HG03354 (cell line): ENCODE measurements at regions not wholly inside any gene's neighbourhood (a gene's known extent, or its start where the extent isn't known, plus 50 kb on each side); places are given as distances from the start of the nearest gene placed in this dataset.

Source experiments
- ATAC-seq: cut with Tn5 transposase; IDR thresholded peaks from one replicate; pipeline ENCODE4 v1.9.1; 2021; ENCODE audit warnings: mild to moderate bottlenecking; ENCODE audit not compliant: unreplicated experiment, poor library complexity, severe bottlenecking

- ATAC-seq, result no peak
Observed at GRCh38 chr20:54355631-54356280, 119.6 kb upstream of the DOK5 start.

- ATAC-seq, result no peak
Observed at GRCh38 chr20:54356801-54357200, 118.6 kb upstream of the DOK5 start.

GRCh38 chr20:54361475-54361874 lies 113.9 kb upstream of the DOK5 start:
- no peak for ATAC-seq

- ATAC-seq, result no peak
Observed at GRCh38 chr20:54362283-54362682, 113.1 kb upstream of the DOK5 start.

GRCh38 chr20:54364365-54364764 lies 111.0 kb upstream of the DOK5 start:
- ATAC-seq, result no peak

- ATAC-seq, result no peak
Observed at GRCh38 chr20:54364919-54365318, 110.5 kb upstream of the DOK5 start.

- no peak for ATAC-seq
Observed at GRCh38 chr20:54366669-54367344, 108.6 kb upstream of the DOK5 start.

- ATAC-seq, result no peak
Observed at GRCh38 chr20:54368570-54368969, 106.8 kb upstream of the DOK5 start.

- no peak for ATAC-seq
Observed at GRCh38 chr20:54372313-54372712, 103.1 kb upstream of the DOK5 start.

- ATAC-seq, result no peak
Observed at GRCh38 chr20:54377992-54378773, 97.2 kb upstream of the DOK5 start.

GRCh38 chr20:54379893-54380584 lies 95.4 kb upstream of the DOK5 start:
- no peak for ATAC-seq

GRCh38 chr20:54382419-54382818 lies 93.0 kb upstream of the DOK5 start:
- ATAC-seq, result no peak

GRCh38 chr20:54385746-54386145 lies 89.6 kb upstream of the DOK5 start:
- no peak for ATAC-seq

GRCh38 chr20:54389596-54390280 lies 85.7 kb upstream of the DOK5 start:
- ATAC-seq, result no peak

- ATAC-seq, result no peak
Observed at GRCh38 chr20:54397292-54398140, 77.9 kb upstream of the DOK5 start.

- no peak for ATAC-seq
Observed at GRCh38 chr20:54398814-54399213, 76.6 kb upstream of the DOK5 start.

- ATAC-seq, result no peak
Observed at GRCh38 chr20:54405540-54405939, 69.9 kb upstream of the DOK5 start.

- no peak for ATAC-seq
Observed at GRCh38 chr20:54407459-54407858, 67.9 kb upstream of the DOK5 start.

- ATAC-seq, result no peak
Observed at GRCh38 chr20:54415967-54416366, 59.4 kb upstream of the DOK5 start.
